Peyer's patch (tissue), 4 donors: ENCODE measurements at regions not wholly inside any gene's neighbourhood (a gene's known extent, or its start where the extent isn't known, plus 50 kb on each side); places are given as distances from the start of the nearest gene placed in this dataset.

Source experiments
- POLR2A ChIP-seq, 2 donors: fragments of 450-650 bp; IDR thresholded peaks; one replicate each; pipeline ENCODE4 v1.5.1; 2017; ENCODE audit warnings: antibody characterized with exemption in 2 of 2, mild to moderate bottlenecking in 2 of 2, moderate library complexity in 2 of 2
- TF ChIP-seq, protein P1 (sequence below), 6 experiments: fragments of 450-650 bp in 4 of 6; fragments of 200-600 bp in 2 of 6; sonication (generic) in 1 of 6; IDR thresholded peaks; one replicate each; pipeline ENCODE4 v1.5.1; 2017 to 2019; ENCODE audit warnings: antibody characterized with exemption in 6 of 6, mild to moderate bottlenecking in 3 of 6, moderate library complexity in 1 of 6

DNA sequence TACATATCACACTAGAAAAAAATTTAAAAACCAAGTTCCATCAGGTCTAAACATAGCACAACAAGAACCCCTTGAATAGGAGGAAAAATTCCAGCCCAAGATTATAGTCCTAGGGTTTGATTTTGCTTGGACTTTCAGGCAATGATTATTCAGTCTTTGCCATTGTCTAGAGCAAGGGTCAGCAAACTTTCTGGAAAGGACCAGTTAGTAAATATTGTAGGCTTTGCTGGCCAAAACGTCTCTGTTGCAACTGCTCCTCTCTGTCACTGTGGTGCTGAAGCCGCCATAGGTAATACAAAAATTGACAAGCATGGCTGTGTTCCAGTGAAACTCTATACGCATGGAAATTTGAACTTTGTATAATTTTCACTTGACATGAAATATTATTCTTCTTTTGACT lies 95.5 kb upstream of the UBAC2 start:
- no peak for TF ChIP-seq POLR2A (IDR thresholded peaks at IDR 0.05)
- TF ChIP-seq, protein P1, sequence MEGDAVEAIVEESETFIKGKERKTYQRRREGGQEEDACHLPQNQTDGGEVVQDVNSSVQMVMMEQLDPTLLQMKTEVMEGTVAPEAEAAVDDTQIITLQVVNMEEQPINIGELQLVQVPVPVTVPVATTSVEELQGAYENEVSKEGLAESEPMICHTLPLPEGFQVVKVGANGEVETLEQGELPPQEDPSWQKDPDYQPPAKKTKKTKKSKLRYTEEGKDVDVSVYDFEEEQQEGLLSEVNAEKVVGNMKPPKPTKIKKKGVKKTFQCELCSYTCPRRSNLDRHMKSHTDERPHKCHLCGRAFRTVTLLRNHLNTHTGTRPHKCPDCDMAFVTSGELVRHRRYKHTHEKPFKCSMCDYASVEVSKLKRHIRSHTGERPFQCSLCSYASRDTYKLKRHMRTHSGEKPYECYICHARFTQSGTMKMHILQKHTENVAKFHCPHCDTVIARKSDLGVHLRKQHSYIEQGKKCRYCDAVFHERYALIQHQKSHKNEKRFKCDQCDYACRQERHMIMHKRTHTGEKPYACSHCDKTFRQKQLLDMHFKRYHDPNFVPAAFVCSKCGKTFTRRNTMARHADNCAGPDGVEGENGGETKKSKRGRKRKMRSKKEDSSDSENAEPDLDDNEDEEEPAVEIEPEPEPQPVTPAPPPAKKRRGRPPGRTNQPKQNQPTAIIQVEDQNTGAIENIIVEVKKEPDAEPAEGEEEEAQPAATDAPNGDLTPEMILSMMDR (IDR thresholded peaks at IDR 0.05), result no peak
